ENCODE measurements at regions not wholly inside any gene's neighbourhood (a gene's known extent, or its start where the extent isn't known, plus 50 kb on each side); places are given as distances from the start of the nearest gene placed in this dataset.
A peak's percentile ranks its signal among the peaks of the same experiment; 100 is the strongest.
"Not testable (repeated sequence)": the region's sequence is repeated elsewhere in the genome, so short reads cannot be mapped to it uniquely, and the experiment has no call there.

DNA sequence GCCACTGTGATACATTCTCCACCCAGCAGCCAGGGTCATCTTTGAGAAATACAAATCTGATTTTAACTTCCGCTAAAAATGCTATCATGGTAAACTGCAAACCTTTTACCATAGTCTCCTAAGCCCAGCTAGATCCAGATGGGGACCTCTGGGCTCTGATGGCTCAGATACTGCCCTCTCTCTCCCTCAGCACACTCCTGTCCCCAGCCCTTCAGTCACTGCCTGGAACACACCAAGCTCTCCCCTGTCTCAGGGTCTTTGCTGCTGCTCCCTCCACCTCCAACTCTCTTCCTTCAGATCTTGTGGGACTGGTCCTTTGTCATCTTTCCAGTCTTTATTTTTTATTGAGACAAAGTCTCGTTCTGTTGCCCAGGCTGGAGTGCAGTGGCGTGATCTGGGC lies 65.1 kb downstream of the SPRY4 start:
- DNase-seq, result no peak

DNA sequence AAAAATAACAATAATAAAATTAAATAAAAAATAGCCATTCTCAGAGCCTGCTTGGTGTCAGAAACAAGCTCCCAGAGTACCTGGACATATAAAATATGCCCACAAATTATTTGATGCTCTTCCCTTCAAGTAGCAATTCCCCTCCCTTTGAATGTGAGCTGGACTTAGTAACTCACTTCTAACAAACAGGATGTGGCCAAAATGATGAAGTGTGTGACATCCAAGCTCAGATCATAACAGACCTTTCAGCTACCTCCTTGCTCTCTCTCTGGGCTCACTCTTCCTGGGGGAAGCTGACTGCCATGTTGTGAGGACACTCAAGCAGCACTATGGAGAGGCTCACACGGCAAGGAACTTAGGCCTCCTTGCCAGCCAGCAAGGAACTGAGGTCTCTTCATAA lies 69.0 kb downstream of the SPRY4 start:
- DNase-seq, result no peak

DNA sequence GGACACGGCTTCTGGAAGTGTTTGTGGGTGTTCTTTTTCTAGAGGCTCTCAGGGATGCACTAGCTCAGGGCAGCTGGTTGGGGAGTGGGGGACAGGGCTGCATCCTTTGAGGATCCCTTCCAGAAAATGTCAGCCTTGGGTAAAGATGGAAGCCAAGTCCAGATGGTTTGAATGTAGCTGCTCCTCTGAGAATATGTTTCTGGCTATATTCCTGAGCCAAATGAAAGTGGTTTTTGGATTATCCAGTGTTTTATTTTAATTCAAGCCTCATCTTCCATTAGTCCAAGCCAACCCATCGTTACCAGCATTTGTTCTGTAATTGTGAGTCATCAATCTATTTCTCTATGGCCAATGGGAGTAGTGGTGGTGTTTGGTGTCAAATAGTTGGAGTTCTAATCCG lies 70.4 kb downstream of the SPRY4 start:
- no peak for DNase-seq

DNA sequence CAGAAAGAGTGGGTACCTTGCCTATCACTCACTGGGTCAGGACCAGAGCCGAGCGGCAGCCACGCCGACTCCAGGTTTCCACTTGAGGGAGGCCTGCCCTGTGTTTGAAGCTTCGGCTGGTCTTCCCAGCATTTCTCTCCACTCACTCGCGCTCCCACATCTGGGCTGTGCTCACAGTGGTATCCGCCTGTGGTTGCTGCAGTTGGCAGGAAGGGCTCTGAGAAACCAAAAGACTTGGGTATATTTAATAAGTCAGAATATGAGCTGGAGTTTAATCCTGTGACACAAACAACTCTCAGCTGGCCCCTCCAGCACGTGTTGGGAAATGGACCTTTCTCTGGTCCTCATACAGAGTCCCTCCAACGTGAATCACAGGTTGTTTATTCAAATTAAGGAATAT lies 70.9 kb downstream of the SPRY4 start:
- no peak for DNase-seq

DNA sequence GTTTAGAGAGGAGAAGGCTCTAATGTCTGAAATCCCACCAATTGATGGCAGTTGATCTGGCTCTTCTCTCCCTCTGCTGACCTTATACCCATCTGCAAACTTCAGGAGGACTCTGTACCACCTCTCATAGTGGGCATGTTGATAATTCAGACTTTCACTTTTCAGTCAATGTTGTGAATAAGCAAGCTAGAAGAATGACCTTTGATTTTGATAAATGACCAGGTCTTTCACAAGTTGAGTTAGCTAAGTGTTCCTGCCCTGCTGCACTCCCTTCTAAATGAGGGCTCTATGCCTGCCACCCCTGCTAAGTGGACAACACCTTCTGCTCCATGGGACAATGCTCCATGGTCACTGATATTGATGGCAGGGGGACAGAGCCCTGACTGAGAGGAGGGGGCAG lies 74.7 kb downstream of the SPRY4 start:
- no peak for DNase-seq

DNA sequence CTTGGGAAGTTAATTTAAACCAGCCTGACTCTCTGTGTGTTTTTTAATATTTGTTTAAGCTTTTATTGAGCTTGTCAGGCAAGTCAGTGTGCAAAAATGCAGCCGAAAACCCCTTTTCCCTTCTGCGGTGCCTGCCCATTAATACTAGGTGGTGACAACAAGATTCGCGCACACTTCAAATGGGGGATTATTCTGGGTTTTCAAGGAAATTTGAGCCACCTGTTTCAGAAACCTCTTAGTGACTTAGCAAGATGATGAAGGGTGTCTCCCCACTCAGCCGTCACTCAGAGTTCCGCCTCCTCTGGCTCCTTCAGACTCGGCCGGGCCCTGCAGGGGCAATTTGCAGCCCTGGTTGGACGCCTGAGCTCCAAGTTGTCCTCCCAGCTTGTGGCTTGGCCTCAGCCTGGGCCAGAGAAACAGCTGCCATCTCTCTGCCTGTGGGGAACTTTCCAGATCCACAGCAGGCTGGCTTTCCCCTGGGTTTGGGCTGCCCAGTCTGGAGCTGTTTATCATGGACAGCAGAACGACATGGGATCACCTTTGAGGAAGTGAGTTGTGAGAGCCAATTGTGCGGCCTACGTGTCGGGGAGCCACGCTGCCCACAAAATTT lies 75.9 kb downstream of the SPRY4 start:
- DNase-seq, result no peak

DNA sequence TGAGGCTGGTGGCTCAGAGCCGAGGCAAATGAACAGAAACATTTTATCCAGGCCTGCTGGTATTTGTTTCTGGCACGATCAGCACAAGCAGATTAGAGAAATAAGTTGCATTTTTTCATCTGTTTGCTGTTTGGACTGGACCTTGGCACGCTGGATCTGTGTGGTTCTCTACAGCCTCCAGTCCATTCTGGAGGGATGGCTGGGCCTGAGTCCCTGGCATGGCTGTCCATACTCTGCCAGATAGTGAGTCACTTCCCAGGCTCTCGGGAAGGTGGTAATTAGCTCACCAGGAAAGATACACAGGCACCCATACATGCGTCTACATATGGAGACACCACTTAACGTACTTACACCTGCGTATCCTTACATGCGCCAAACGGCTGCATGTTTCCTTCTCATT lies 78.6 kb downstream of the SPRY4 start:
- peak; percentile 41 for DNase-seq

DNA sequence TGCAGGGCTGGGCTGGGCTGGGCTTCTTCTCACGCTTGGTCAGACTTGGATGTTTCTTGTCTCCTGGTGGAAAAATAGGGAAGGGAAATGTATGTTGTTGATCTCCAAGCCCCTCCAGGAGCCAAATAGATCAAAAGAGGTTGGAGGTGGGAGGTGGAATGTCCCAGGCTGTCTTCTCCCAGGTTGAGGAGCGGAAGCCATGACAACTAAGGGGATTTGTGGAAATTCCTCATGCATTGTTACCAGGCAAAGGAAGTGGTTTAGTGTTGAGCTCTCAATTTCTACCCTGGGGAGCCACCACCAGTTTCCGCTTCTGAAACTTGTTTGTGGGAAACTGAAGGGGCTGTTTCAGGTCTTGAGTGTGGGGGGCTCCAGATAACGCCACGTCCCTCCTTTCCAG lies 79.0 kb downstream of the SPRY4 start:
- no peak for DNase-seq

DNA sequence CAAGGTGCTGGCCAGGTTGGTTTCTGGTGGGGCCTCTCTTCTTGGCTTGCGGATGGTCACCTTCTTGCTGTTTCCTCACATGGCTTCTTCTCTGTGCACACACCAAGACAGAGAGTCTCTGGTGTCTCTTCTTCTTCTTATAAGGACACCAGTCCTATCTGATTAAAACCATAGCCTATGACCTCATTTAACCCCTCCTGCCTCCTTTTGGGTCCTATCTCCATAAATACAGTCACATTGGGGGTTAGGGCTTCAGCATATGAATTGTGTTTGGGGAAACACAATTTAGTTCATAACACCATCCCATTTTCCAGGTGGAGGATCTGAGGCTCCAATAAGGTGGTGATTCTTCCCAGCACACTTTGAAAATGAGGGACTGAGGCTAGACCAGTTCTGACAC lies 80.4 kb downstream of the SPRY4 start:
- DNase-seq, result no peak

DNA sequence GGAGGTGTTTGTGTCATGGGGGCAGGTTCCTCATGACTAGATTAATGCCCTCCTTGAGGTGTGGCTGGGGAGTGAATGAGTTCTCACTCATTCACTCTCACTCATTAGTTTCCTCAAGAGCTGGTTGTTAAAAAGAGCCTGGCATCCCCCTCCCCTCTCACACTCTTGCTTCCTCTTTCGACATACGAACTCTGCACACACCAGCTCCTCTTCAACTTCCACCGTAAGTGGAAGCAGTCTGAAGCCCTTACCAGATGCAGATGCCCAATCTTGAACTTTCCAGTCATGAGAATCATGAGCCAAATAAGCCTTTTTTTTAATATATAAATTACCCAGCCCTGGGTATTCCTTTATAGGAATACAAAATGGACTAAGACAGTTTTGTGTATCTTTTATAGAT lies 82.5 kb downstream of the SPRY4 start:
- no peak for DNase-seq

DNA sequence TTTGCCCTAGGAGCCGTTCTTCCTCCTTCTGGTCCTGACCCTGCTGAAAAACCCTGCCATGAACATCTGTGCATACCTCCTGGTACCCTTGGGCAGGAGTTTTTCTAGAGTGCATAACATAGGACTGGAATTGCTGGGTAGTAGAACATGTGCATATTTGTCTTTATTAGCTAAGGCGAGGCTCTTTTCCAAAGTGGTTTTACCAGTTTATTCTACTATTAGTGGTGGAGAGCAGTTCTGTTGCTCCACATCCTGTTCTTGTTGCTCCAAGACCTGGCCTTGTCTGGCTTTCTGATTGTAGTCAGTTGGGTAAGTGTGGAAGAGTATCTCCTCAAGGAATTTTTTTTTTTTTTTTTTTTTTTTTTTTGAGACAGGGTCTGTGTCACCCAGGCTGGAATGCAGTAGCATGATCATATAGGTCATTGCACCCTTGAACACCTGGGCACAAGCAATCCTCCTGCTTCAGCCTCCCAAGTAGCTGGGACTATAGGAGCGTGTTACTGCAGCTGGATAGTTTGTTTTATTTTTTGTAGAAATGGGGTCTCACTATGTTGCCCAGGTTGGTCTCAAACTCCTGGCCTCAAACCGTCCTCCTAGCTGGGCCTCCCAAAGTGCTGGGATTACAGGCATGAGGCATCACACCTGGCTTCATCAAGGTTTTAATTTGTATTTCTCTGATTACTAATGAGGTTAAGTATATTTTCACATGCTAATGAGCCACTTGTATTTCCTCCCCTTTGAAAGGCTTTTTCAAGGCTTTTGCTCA lies 85.2 kb downstream of the SPRY4 start:
- no peak for DNase-seq

DNA sequence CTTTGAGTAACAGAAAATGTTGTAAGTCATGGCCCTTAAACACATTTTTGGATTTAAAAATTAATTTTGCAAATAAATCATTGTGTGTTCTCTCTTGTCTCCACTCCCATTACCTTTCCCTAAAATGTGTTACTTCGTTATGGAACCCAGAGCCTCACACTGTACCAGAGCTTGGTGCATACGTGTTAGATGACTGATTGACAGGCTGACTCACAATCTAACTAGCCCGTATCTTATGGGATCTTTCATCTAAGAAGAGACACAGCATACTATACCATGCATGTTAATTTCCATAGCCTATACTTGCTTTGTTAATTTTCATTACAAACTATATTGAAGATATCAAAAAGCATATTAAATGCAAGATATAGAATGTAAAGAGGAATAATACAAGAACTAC lies 87.1 kb downstream of the SPRY4 start:
- DNase-seq, result no peak

DNA sequence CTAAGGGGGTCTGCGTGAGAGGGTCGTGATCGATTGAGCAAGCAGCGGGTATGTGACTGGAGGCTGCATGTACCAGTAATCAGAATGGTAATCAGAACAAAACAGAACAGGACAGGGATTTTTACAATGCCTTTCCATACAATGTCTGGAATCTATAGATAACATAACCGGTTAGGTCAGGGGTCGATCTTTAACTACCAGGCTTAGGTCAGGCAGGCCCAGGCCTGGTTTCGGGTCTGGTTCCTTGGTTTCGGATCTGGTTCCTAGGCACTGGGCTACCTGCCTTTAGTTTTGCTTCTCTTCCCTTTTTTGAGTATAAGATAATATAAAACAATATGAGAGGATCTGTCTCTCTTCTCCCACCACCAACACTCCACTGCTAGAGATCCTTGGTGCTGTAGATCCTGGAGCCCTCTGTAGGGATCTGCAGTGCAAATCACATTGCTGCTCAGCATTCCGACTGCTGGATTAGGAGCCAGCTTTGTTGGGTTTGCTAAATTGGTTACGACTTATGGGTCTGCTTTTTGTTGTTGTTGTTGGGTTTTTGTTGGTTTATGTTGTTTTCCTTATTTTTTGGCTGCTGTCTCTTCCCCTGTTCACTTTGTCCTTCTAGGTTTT lies 88.0 kb downstream of the SPRY4 start:
- not testable (repeated sequence) for DNase-seq

DNA sequence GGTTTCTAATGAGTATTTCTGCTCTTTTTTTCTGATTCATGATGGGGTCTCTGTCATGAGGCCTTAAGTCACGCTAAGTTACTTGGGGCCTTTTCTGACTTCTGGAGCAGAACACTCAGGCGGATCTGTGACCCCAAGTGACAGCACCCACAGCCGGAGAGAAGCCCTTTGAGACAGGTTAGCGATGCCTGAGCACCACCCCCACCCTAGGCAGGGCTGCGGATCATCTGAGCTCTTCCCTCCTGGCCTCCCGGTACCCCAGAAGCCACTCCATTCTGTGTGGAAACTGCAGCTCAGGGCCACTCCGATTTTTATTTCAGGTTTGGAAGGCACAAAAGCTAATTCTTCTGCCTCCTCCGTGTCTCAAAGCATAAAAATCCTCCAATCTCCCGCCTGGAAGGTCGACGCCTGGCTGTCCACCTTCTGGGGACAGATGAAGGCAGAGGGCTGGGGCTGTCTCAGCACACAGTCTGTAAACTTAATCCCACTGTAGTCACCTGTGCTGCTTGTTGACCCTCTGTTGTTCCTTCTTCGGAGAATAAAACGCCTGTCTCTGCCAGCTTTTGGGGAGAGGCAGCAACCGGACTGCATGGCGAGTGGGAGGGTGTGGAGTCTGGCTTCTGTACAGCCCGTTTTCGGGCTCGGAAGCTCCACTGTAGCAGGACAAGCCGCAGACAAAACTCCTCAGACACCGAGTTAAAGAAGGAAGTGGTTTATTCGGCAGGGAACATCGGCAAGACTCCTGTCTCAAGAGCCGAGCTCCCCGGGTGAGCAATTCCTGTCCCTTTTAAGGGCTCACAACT lies 88.8 kb downstream of the SPRY4 start:
- DNase-seq, result no peak

DNA sequence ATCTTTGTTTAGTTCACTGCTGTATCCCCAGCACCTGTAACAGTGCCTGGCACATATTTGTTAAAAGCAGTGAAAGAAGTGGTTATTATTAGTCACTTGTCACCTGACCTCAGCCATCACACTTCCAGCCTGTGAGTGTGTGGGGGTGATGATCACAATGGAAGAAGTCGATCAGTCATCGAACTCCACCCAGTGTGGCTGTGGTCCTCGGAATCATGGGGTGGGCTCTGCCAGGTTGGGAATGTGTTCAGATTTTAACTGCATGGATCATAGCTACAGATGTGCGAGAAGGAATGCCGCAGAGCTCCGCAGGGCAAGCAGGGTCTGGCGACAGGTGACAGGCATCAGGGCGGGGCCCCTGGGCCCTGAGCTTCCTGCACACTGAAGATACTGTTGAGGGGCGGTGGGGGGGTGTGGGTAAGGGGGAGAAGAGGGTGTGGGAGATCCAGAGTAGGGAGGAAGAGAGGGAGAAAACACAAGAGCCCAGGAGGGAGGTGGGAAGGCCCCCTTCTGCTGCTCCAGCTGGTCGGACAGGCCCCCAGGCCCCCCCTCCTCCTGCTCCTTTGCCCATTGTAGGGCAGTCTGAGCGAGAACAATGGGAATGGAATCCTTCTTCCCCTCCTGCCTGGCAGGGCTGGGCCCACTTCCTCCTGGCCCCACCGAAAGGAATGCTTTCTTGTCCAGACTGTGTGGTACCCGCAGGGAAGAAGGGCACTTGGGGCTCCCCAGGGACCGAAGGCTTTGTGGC lies 89.6 kb downstream of the SPRY4 start:
- DNase-seq, result no peak

DNA sequence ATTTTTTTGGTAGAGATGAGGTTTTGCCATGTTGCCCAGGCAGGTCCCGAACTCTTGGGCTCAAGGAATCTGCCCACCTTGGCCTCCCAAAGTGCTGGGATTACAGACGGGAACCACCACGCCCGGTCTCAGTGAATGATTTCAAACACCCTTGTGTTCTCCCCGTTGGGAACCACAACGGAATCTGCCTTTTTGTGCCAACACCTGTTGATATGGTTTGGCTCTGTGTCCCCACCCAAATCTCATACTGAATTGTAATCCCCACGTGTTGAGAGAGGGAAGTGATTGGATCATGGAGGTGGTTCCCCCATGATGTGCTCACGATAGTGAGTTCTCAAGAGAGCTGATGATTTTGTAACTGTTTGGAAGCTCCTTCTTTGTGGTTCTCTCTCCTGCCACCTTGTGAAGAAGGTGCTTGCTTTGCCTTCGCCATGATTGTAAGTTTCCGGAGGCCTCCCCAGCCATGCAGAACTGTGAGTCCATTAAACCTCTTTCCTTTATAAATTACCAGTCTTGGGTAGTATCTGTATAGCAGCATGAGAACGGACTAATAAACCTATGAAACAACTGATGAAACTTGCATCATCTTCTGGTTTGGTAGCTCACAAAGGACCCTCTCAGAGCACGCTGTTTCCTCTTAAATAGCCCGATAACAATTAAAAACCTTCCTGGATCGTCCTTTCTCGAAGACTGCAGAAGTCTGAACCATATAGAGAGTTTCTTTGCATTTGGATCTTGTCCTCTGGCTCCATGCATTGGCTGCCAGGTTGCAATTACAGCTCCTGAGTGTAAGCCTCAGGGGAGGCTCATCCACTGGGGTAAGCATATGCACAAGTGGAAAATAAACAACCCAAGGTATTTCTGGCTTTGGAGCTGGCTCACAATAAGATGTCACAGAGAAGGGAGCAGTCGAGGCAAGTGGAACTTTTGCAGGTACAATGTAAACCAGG lies 91.5 kb downstream of the SPRY4 start:
- no peak for DNase-seq

DNA sequence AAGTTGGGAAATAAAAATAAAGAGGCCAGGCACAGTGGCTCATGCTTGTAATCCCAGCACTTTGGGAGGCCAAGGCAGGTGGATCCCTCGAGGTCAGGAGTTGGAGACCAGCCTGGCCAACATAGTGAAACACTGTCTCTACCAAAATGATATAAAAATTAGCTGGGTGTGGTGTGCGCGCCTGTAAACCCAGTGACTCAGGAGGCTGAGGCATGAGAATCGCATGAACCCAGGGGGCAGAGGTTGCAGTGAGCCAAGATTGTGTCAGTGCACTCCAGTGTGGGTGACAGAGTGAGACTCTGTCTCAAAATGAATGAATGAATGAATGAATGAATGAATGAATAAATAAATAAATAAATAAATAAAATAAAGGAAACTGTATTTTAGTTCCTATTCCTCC lies 93.9 kb downstream of the SPRY4 start:
- not testable (repeated sequence) for DNase-seq

DNA sequence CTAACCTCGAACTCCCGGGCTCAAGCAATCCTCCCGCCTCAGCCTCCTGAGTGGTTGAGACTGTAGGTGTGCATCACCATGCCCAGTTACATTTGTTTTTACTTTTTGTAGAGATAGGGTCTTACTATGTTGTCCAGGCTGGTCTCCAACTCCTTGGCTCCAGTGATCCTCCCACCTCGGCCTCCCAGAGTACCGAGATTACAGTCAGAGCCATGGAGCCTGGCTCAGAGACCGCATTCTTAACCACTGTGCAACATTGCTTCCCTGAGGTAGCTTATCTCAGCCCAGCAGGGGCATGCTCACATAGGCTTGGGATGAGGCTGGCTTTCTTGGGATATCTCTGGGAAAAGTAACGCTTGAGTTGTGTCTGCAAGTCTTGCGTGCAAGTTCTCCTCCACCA lies 99.7 kb downstream of the SPRY4 start:
- no peak for DNase-seq

DNA sequence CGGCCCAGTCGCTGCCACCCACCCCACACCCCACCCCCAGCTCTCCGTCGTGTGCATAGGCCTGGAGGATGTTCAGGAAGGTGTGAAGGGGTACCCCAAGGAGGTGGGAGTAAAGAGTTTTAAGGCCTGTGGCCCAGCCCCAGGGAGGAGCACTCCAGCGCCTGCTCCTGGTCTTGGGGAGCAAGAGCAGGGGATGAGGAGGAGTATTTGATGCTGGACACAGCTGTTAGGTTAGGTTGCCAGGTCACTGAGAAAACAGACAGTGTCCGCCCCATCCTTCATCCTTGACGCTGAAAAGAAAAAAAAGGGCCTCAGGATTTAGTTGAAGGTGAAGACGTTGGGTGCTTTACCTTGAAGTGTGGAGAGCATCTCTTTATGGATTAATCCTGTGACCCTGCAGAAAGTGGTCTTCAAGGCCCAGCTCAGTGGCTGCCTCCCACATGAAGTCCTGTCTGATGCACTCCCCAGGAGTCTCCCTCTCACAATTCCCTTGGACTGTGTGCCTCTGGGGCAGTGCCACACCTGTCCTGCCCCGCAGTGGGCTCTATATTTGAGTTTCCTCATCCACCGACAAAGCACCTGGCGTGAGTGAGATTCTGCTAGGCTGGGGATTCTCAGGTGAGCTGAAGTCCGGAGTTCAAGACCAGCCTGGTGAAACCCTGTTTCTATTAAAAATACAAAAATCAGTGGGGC lies 101.8 kb downstream of the SPRY4 start:
- no peak for DNase-seq

DNA sequence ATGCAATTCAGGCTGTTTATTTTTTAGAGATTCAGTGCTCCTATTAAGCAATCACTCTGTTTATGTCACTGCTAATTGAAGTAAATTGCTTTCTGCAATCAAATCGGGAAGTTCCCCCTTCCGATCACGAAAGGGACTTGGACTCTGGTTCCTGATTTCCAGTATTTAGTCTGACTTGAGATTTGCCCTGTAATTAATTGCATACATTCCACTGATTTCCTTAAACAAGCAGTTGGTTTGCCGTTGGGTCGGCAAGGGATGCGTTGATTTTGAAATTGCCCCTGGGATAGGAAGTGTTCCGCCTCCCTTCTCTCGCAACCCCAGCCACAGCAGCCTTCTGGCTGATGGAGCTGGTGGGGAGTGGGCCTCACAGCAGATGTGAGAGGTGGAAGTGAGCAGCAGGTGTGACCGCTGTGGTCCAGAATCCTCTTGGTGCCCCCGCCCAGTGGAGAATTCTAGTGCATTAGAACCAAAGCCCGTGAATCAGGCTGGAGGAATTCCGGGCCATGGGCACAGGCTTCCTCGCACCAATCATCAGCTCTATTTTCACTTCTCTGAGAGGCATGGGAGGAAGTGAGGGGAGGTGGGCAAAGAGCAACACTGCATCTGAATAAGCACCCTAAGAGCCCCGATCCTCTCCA lies 102.5 kb downstream of the SPRY4 start:
- no peak for DNase-seq

Data from HCEC 1CT (cell line).